DND-41 (cell line): ENCODE measurements at regions not wholly inside any gene's neighbourhood (a gene's known extent, or its start where the extent isn't known, plus 50 kb on each side); places are given as distances from the start of the nearest gene placed in this dataset.

Experiments
- ATAC-seq: fragments of 200-7000 bp; cut with Tn5 transposase; 3 replicates; pipeline ENCODE4 v1.9.1; 2021; ENCODE audit warnings: low read depth; ENCODE audit not compliant: insufficient read depth
- DNase-seq: peaks from one replicate; pipeline ENCODE4 v3.0.0-alpha.2; 2020
- H2AFZ ChIP-seq: 2 replicates; pipeline ENCODE4 v1.6.0; 2012; ENCODE audit warnings: low read depth, low read length
- H3K27ac ChIP-seq: 2 replicates; pipeline ENCODE4 v1.5.1; 2012; ENCODE audit warnings: low read length, inconsistent platforms
- H3K27me3 ChIP-seq: fragments of 200-600 bp; sonication (generic); 2 replicates; pipeline ENCODE4 v1.6.0; 2012; ENCODE audit warnings: low read length, mild to moderate bottlenecking, inconsistent platforms; ENCODE audit not compliant: insufficient read depth, poor library complexity
- H3K36me3 ChIP-seq: 2 replicates; pipeline ENCODE4 v1.5.1; 2012; ENCODE audit warnings: low read length, inconsistent platforms; ENCODE audit not compliant: insufficient read depth
- H3K4me1 ChIP-seq: 2 replicates; pipeline ENCODE4 v1.5.1; 2012; ENCODE audit warnings: mild to moderate bottlenecking, low read length; ENCODE audit not compliant: insufficient read depth
- H3K4me2 ChIP-seq: 2 replicates; pipeline ENCODE4 v1.6.0; 2012; ENCODE audit warnings: mild to moderate bottlenecking, moderate library complexity, low read length, inconsistent platforms; ENCODE audit not compliant: insufficient read depth
- H3K4me3 ChIP-seq, 2 experiments: fragments of 200-600 bp in 1 of 2; shearing (Covaris generic) in 1 of 2; 2 replicates each; pipeline ENCODE4 v1.5.1; 2012 to 2016; ENCODE audit warnings: inconsistent platforms in 2 of 2, low read length in 2 of 2, mild to moderate bottlenecking in 2 of 2, low read depth in 1 of 2, moderate library complexity in 1 of 2
- H3K79me2 ChIP-seq: 2 replicates; pipeline ENCODE4 v1.6.0; 2012; ENCODE audit warnings: low read length, inconsistent platforms; ENCODE audit not compliant: insufficient read depth
- H3K9ac ChIP-seq: 2 replicates; pipeline ENCODE4 v1.6.0; 2012; ENCODE audit warnings: low read depth, mild to moderate bottlenecking, inconsistent platforms, low read length, moderate library complexity
- H3K9me3 ChIP-seq: 2 replicates; pipeline ENCODE4 v1.5.1; 2012; ENCODE audit warnings: low read length, moderate library complexity, mild to moderate bottlenecking, inconsistent platforms; ENCODE audit not compliant: insufficient read depth, severe bottlenecking
- H4K20me1 ChIP-seq: 2 replicates; pipeline ENCODE4 v1.6.0; 2012; ENCODE audit warnings: low read length; ENCODE audit not compliant: insufficient read depth
- CTCF ChIP-seq: IDR thresholded peaks from 2 replicates; pipeline ENCODE4 v1.5.1; 2012; ENCODE audit warnings: borderline replicate concordance, low read length, moderate library complexity, mild to moderate bottlenecking; ENCODE audit not compliant: poor library complexity, severe bottlenecking; ENCODE audit errors: extremely low read depth
- EZH2 ChIP-seq: IDR thresholded peaks from 3 replicates; pipeline ENCODE4 v1.6.1; 2012; ENCODE audit warnings: borderline replicate concordance, low read depth, mild to moderate bottlenecking, moderate library complexity, low read length, inconsistent platforms; ENCODE audit not compliant: severe bottlenecking

GRCh38 chr3:28678086-28678485, 329.5 kb upstream of the AZI2 start:
- H4K20me1 ChIP-seq, result no peaks in the 10 kb centered on the region
- H3K4me2 ChIP-seq, result no peak overlapping the region
- no peaks in the 10 kb centered on the region for H3K36me3 ChIP-seq
- DNase-seq, result no peak
- H3K79me2 ChIP-seq, result no peaks in the 10 kb centered on the region
- H3K4me3 ChIP-seq, result no peak overlapping the region
- no peak overlapping the region for H3K27ac ChIP-seq
- no peaks in the 10 kb centered on the region for H3K9me3 ChIP-seq
- H3K4me1 ChIP-seq, result 0 out of 2 replicates have a peak, but pooled peaks cover 3% of the 10 kb centered on the region
- TF ChIP-seq CTCF, result no peak
- no peak for TF ChIP-seq EZH2
- no peak overlapping the region for H3K9ac ChIP-seq
- no peak overlapping the region for H2AFZ ChIP-seq
- ATAC-seq, result no peak
- no peaks in the 10 kb centered on the region for H3K27me3 ChIP-seq

DNA sequence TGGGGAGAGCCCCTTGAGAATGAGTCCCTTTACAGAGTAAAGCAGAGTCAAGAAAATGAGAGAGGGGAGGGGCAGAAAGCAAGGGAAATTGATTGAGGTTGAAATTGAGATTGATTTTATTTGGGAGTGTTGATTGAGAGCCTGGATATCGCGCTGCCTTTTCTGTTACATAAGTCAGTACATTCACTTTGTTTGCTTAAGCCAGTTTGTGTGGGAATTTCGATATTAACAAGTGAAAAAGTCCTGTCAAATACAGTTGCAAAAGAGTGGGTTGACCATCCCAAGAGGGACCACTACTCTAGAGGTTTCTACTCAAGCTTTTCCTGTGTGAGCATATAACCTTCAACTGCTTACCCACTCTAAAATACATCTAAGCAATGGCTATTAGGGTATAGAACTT, 331.4 kb upstream of the AZI2 start:
- Histone ChIP-seq H3K4me2 (no peak overlapping the region), H3K79me2 (no peaks in the 10 kb centered on the region), H3K27ac (no peak overlapping the region), H2AFZ (no peak overlapping the region), H4K20me1 (no peaks in the 10 kb centered on the region), H3K36me3 (no peaks in the 10 kb centered on the region), H3K4me3 (no peak overlapping the region), H3K9me3 (no peaks in the 10 kb centered on the region), H3K27me3 (no peaks in the 10 kb centered on the region), H3K4me1 (0 out of 2 replicates have a peak, but pooled peaks cover 3% of the 10 kb centered on the region), H3K9ac (no peak overlapping the region)
- TF ChIP-seq EZH2, result no peak
- no peak for TF ChIP-seq CTCF
- no peak for DNase-seq
- ATAC-seq, result no peak

DNA sequence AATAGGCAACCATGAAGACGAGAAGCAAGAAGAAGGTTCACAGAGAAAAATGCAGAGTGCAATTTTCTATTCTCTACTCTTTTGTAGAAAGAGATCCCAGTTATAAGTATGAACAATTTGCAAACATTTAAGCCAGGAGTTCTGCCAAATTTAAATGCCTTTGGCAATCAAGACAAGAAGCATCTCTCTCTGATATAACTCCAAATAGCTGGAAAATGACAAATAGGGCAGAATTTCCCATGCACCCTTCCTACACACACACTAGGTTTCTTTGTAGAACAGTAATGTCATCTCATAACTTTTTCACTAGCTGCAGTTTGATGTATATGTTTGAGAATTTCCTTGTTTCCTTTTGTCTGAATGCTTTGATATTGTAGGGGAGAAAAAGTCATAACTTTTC, 333.5 kb upstream of the AZI2 start:
- ATAC-seq (no peak), DNase-seq (no peak)
- 0 out of 2 replicates have a peak, but pooled peaks cover 3% of the 10 kb centered on the region for H3K4me1 ChIP-seq
- H4K20me1 ChIP-seq, result no peaks in the 10 kb centered on the region
- no peak overlapping the region for H3K4me3 ChIP-seq
- no peaks in the 10 kb centered on the region for H3K79me2 ChIP-seq
- no peaks in the 10 kb centered on the region for H3K36me3 ChIP-seq
- no peak overlapping the region for H3K27ac ChIP-seq
- no peaks in the 10 kb centered on the region for H3K9me3 ChIP-seq
- no peak overlapping the region for H3K4me2 ChIP-seq
- H2AFZ ChIP-seq, result no peak overlapping the region
- TF ChIP-seq EZH2 (no peak), CTCF (no peak)
- no peaks in the 10 kb centered on the region for H3K27me3 ChIP-seq
- no peak overlapping the region for H3K9ac ChIP-seq

DNA sequence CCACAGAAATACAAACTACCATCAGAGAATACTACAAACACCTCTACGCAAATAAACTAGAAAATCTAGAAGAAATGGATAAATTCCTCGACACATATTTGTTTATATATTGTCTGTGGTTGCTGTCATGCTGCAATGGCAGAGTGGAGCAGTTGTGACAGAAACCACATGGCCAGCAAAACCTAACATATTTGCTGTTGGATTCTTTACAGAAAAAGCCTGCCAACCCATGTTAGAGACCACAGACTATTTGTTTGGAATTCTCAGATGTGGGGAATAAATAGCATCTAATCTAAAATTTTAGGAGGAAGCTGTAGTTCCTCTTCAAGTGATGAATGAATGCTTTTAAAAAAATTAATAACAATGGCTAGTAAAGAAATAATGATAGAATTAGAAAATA, 341.6 kb upstream of the AZI2 start:
- Histone ChIP-seq H3K27me3 (no peaks in the 10 kb centered on the region), H3K27ac (no peak overlapping the region), H3K9me3 (no peaks in the 10 kb centered on the region), H3K9ac (no peak overlapping the region), H3K79me2 (no peaks in the 10 kb centered on the region), H3K4me2 (no peak overlapping the region), H3K36me3 (no peaks in the 10 kb centered on the region), H3K4me3 (no peak overlapping the region), H2AFZ (no peak overlapping the region), H3K4me1 (no peaks in the 10 kb centered on the region), H4K20me1 (no peaks in the 10 kb centered on the region)
- DNase-seq (no peak), ATAC-seq (no peak)
- no peak for TF ChIP-seq CTCF
- no peak for TF ChIP-seq EZH2
